GM18505 (cell line): ENCODE measurements at regions not wholly inside any gene's neighbourhood (a gene's known extent, or its start where the extent isn't known, plus 50 kb on each side); places are given as distances from the start of the nearest gene placed in this dataset.
"Not testable (repeated sequence)": the region's sequence is repeated elsewhere in the genome, so short reads cannot be mapped to it uniquely, and the experiment has no call there.

Source experiments
- ATAC-seq: cut with Tn5 transposase; IDR thresholded peaks from one replicate; pipeline ENCODE4 v1.9.1; 2021; ENCODE audit not compliant: unreplicated experiment
- POLR2A ChIP-seq: IDR thresholded peaks from 4 replicates; pipeline ENCODE4 v1.6.1; 2011; ENCODE audit warnings: borderline replicate concordance; ENCODE audit not compliant: insufficient read depth, insufficient read length; ENCODE audit errors: extremely low read depth

- ATAC-seq: no peak
- TF ChIP-seq POLR2A: no peak
Measured at GRCh38 chr14:43019826-43020225, 1413.2 kb downstream of the LRFN5 start.

GRCh38 chr14:43014338-43014737, 1407.7 kb downstream of the LRFN5 start:
- ATAC-seq: no peak
- no peak for TF ChIP-seq POLR2A

DNA sequence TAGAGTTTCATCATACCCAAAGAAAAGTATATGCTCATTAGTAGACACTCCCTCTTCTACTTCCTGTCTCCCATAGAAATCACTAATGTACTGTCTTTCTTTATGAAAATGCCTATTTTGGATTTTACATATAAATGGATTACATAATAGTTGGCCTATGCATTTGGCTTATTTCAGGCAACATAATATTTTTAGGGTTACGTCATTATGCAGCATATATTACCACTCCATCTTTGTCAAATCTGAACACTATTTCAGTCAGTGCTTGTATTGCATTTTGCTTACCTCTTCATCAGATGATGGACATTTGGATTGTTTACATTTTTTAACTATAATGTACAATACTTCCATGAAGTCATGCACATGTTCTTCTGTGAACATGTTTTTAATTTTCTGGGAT, 1406.1 kb downstream of the LRFN5 start:
- ATAC-seq: no peak
- TF ChIP-seq POLR2A: no peak

DNA sequence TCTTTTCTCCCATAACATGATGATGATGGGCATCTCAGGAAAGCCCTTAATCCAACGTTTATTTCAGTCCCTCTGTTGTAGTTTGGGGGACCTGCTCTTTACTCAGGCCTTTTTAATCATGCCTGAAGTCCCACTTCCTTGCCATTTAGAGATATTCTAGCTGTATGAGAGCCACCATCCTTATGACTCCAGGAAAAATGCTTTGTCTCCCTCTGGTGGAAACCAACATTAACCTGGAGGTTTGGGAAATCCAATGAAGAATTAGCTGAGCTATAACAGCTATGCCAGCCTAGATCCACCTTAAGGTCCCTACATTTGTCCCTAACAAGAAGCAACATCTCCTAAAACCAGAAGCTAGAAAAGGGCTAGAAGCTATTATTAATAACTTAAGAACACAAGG, 1399.1 kb downstream of the LRFN5 start:
- no peak for TF ChIP-seq POLR2A
- ATAC-seq: no peak

GRCh38 chr14:43003845-43004244, 1397.2 kb downstream of the LRFN5 start:
- TF ChIP-seq POLR2A: no peak
- ATAC-seq: no peak

DNA sequence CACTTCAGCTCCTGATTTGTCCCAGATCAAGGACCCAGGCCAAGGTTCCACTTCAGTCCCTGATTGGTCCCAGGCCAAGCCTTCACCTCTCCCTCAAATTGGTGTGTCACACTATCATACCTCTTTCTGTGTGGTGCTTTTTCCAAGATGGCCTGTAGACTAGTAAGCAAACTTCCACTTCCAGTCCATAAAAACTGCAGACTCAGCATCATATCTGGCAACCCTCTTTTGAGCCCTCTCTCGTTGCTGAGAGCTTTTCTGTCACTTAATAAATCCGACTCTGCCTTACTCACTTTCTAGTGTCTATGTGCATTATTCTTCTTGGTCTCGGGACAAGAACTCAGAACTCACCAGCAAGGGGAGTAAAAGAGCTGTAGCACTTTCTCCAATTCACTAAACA, 1395.1 kb downstream of the LRFN5 start:
- no peak for TF ChIP-seq POLR2A

GRCh38 chr14:42994051-42994736, 1387.5 kb downstream of the LRFN5 start:
- no peak for TF ChIP-seq POLR2A
- ATAC-seq: no peak

More for the DNA sequence above, 1395.1 kb downstream of the LRFN5 start:
- ATAC-seq: no peak

DNA sequence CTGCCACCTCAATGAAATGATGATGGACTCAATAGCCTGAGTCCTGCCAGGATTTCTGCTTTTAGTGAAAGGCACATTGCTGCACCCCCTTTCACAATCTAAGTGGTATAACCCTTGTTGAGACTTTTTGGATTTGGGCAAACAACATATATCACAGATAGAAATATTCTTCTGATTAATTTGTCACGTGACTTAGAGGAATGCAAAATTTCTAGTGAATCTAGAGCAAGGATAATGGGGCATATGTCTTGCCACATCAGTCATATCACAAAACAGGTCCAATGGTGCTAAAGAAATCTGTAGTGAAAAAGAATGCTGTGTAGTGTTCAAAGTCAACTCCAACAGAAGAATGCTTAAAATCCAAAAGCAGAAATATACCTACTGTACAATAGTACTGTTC, 1386.3 kb downstream of the LRFN5 start:
- ATAC-seq: no peak
- TF ChIP-seq POLR2A: no peak

DNA sequence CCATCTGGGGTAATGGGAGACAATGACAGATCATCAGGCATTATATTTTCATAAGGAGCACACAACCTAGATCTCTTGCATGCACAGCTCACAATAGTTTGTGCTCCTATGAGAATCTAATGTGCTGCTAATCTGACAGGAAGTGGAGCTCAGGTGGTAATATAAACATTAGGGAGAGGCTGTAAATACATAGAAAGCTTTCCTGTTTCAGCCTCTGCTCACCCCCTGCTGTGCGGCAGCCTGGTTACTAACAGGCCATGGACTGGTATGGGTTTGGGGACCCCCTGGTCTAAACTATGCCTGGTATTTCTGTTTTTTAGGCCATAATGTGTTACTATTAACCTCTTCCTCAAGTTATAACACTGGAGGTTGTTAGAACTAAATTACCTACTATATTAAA, 1373.7 kb downstream of the LRFN5 start:
- ATAC-seq: no peak
- TF ChIP-seq POLR2A: no peak

DNA sequence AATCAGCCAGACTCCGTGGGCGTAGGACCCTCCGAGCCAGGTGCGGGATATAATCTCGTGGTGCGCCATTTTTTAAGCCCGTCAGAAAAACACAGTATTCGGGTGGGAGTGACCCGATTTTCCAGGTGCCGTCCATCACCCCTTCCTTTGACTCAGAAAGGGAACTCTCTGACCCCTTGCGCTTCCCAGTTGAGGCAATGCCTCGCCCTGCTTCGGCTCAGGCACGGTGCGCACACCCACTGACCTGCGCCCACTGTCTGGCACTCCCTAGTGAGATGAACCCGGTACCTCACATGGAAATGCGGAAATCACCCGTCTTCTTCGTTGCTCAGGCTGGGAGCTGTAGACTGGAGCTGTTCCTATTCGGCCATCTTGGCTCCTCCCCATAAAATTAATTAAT, 1366.5 kb downstream of the LRFN5 start:
- not testable (repeated sequence) for ATAC-seq

DNA sequence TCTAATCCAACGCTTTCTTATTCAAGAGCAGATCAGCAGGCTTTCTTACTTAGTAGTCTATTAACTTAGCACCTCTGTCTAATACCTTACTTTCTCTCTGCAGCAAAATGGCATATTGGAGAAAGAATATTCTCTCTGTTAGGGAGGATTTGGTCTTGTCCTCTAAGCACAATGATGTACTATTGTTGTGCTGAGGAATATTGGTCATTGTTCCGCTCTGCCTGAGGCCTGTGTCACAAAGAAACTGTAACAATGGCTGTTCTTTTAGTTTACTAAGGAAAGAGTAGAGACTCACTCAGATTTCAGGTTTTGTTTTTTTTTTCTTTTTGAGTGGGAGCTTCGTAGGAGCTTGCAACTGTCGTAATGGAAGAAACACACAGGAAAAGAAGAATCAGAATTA, 1358.8 kb downstream of the LRFN5 start:
- no peak for ATAC-seq
- TF ChIP-seq POLR2A: no peak

DNA sequence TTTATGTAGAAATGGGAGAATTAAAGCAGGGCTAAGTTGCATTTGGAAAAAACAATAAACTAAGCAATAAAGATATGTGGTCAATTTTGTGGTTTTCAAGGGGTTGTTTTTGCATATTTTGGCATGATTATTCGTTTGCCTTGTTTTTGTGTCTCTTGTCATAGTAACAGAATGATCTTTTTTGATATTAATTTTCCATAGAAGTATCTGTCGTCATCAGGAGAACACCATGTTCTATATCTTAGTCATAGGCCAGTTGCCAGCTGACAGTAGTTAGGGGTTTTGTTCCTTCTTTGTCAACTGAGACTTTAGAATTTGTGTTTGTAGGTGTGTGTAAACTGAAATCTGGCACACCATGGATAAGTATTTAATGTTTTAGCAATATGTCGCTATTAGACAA, 1354.8 kb downstream of the LRFN5 start:
- ATAC-seq: no peak
- no peak for TF ChIP-seq POLR2A

GRCh38 chr14:42950363-42950762, 1343.7 kb downstream of the LRFN5 start:
- no peak for TF ChIP-seq POLR2A
- no peak for ATAC-seq

- no peak for ATAC-seq
- no peak for TF ChIP-seq POLR2A
Measured at GRCh38 chr14:42947991-42948390, 1341.3 kb downstream of the LRFN5 start.

DNA sequence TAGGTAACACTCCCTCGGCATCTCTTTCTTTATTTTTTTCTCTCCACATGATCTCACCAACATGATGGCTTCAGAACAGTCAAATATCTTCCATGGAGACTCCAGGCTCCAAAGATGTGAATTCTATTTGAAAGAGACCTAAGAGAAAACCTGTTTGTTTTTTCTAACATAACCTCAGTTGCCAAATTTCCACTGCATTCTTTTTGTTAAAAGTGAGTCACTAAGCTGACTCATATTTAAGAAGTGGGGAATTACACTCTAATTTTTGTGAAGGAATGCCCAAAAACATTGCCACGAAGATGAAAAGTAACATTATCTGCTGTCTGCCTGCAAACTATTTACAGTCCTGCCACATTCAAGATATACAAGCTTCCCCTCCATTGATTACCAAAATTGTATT, 1337.6 kb downstream of the LRFN5 start:
- no peak for ATAC-seq
- TF ChIP-seq POLR2A: no peak
